Osteoblast (primary cell): ENCODE measurements at regions not wholly inside any gene's neighbourhood (a gene's known extent, or its start where the extent isn't known, plus 50 kb on each side); places are given as distances from the start of the nearest gene placed in this dataset.

Experiments used
- DNase-seq: peaks from one replicate; pipeline ENCODE4 v3.0.0; 2011; ENCODE audit warnings: low spot score, mixed read lengths; ENCODE audit not compliant: insufficient read length; ENCODE audit errors: missing footprints
- H2AFZ ChIP-seq: 2 replicates; pipeline ENCODE4 v1.6.0; 2011; ENCODE audit warnings: mild to moderate bottlenecking, low read length
- H3K27ac ChIP-seq: 2 replicates; pipeline ENCODE4 v1.5.1; 2011; ENCODE audit warnings: mild to moderate bottlenecking, low read depth, low read length, moderate library complexity
- H3K27me3 ChIP-seq: 2 replicates; pipeline ENCODE4 v1.6.0; 2012; ENCODE audit warnings: mild to moderate bottlenecking, control low read depth, inconsistent platforms, low read length, moderate library complexity; ENCODE audit not compliant: insufficient read depth
- H3K36me3 ChIP-seq: 2 replicates; pipeline ENCODE4 v1.5.1; 2011; ENCODE audit warnings: mild to moderate bottlenecking, low read length, control low read depth, moderate library complexity; ENCODE audit not compliant: insufficient read depth
- H3K4me1 ChIP-seq: 2 replicates; pipeline ENCODE4 v1.5.1; 2011; ENCODE audit warnings: mild to moderate bottlenecking, low read length, control low read depth, moderate library complexity; ENCODE audit not compliant: insufficient read depth
- H3K4me2 ChIP-seq: 2 replicates; pipeline ENCODE4 v1.6.0; 2011; ENCODE audit warnings: mild to moderate bottlenecking, low read length; ENCODE audit not compliant: insufficient read depth
- H3K4me3 ChIP-seq: fragments of 200-600 bp; sonication (generic); 3 replicates; pipeline ENCODE4 v1.5.1; 2012; ENCODE audit warnings: mild to moderate bottlenecking, low read length, inconsistent platforms; ENCODE audit not compliant: insufficient read depth
- H3K79me2 ChIP-seq: 2 replicates; pipeline ENCODE4 v1.6.0; 2012; ENCODE audit warnings: mild to moderate bottlenecking, low read length, control low read depth, inconsistent platforms; ENCODE audit not compliant: insufficient read depth
- H3K9me3 ChIP-seq: 2 replicates; pipeline ENCODE4 v1.5.1; 2011; ENCODE audit warnings: low read depth, low read length, control low read depth
- H4K20me1 ChIP-seq: 2 replicates; pipeline ENCODE4 v1.6.0; 2012; ENCODE audit warnings: mild to moderate bottlenecking, low read length, control low read depth; ENCODE audit not compliant: insufficient read depth
- TF ChIP-seq, protein P1 (sequence below): IDR thresholded peaks from 2 replicates; pipeline ENCODE4 v1.5.1; 2011; ENCODE audit warnings: mild to moderate bottlenecking, low read depth, low read length, moderate library complexity; ENCODE audit errors: extremely low read depth

DNA sequence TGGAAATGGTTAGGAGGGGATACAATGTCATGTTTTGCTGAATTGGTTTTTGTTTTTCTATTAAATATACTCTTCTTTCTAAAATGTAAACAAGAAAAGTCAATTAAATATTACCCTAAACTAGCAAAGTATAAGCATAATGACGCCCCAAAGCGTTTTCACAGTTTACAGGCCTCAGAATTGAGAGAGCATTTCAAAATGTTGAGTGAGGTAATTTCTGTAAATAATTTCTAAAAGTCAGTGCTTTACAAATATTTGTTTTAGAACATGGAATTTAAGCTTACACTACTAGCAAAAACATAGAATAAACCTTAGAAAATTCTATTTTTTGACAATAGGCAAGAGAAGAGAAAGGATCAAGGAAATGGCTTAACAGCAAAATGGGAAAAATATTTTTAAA is 958.4 kb upstream of the USP15 start:
- DNase-seq: no peak
- H3K9me3 ChIP-seq: no peaks in the 10 kb centered on the region
- no peak overlapping the region for H3K4me2 ChIP-seq
- H3K4me1 ChIP-seq: no peaks in the 10 kb centered on the region
- TF ChIP-seq, protein P1, sequence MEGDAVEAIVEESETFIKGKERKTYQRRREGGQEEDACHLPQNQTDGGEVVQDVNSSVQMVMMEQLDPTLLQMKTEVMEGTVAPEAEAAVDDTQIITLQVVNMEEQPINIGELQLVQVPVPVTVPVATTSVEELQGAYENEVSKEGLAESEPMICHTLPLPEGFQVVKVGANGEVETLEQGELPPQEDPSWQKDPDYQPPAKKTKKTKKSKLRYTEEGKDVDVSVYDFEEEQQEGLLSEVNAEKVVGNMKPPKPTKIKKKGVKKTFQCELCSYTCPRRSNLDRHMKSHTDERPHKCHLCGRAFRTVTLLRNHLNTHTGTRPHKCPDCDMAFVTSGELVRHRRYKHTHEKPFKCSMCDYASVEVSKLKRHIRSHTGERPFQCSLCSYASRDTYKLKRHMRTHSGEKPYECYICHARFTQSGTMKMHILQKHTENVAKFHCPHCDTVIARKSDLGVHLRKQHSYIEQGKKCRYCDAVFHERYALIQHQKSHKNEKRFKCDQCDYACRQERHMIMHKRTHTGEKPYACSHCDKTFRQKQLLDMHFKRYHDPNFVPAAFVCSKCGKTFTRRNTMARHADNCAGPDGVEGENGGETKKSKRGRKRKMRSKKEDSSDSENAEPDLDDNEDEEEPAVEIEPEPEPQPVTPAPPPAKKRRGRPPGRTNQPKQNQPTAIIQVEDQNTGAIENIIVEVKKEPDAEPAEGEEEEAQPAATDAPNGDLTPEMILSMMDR: no peak
- H2AFZ ChIP-seq: no peak overlapping the region
- no peaks in the 10 kb centered on the region for H3K79me2 ChIP-seq
- H3K27me3 ChIP-seq: no peaks in the 10 kb centered on the region
- no peak overlapping the region for H3K27ac ChIP-seq
- H4K20me1 ChIP-seq: no peaks in the 10 kb centered on the region
- no peak overlapping the region for H3K4me3 ChIP-seq
- H3K36me3 ChIP-seq: no peaks in the 10 kb centered on the region

DNA sequence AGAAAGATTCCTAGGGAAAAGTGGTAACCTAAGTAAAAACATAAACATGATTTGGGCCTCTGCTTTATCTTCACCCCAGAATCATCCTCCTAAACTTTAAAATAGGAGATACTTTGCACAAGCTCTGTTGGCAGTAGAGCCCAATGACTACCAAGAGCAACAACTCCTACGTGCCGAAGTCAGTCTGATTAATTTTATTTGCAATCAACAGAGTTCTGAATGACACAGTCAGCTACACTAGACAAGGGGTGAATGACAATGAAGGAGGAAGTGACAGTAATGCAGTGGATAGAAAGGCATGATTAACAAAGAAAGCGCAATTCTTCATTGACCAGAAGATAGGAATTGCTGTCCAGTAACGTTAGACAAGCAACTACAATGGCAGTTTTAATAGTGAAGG is 957.9 kb upstream of the USP15 start:
- TF ChIP-seq, protein P1: no peak
- Histone ChIP-seq H3K27ac (no peak overlapping the region), H3K27me3 (no peaks in the 10 kb centered on the region), H4K20me1 (no peaks in the 10 kb centered on the region), H3K4me2 (no peak overlapping the region), H3K4me3 (no peak overlapping the region), H3K79me2 (no peaks in the 10 kb centered on the region), H3K9me3 (no peaks in the 10 kb centered on the region), H3K4me1 (no peaks in the 10 kb centered on the region), H3K36me3 (no peaks in the 10 kb centered on the region), H2AFZ (no peak overlapping the region)
- no peak for DNase-seq

DNA sequence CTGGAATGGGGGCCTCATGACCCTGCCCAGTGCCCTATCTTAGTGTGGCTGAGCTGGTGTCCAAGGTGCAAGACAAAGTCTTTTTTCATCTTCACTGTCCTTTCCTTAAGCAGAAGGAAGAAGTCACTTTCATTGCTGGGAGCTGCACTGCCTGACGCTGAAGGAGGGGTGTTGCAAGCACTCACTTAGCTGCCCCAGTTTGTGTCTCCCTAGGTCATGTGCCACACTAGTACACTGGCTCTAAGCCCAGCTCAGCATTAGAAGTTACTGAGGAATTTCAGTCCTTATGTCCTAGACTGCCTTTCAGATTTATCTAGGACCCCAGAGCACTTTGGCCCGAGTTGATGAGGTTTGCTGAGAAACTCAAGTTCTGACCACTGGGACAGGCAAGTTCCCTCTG is 952.0 kb upstream of the USP15 start:
- Histone ChIP-seq H3K4me3 (no peak overlapping the region), H4K20me1 (no peaks in the 10 kb centered on the region), H3K4me2 (no peak overlapping the region), H3K79me2 (no peaks in the 10 kb centered on the region), H3K9me3 (no peaks in the 10 kb centered on the region), H2AFZ (no peak overlapping the region), H3K4me1 (no peaks in the 10 kb centered on the region), H3K27me3 (no peaks in the 10 kb centered on the region), H3K36me3 (no peaks in the 10 kb centered on the region), H3K27ac (no peak overlapping the region)
- TF ChIP-seq, protein P1: no peak
- DNase-seq: no peak

GRCh38 chr12:61311413-61311812 is 948.8 kb upstream of the USP15 start:
- H3K4me1 ChIP-seq: no peaks in the 10 kb centered on the region
- no peaks in the 10 kb centered on the region for H3K27me3 ChIP-seq
- H4K20me1 ChIP-seq: no peaks in the 10 kb centered on the region
- DNase-seq: no peak
- TF ChIP-seq, protein P1: no peak
- H2AFZ ChIP-seq: no peak overlapping the region
- H3K79me2 ChIP-seq: no peaks in the 10 kb centered on the region
- no peaks in the 10 kb centered on the region for H3K36me3 ChIP-seq
- H3K9me3 ChIP-seq: no peaks in the 10 kb centered on the region
- no peak overlapping the region for H3K4me3 ChIP-seq
- no peak overlapping the region for H3K27ac ChIP-seq
- no peak overlapping the region for H3K4me2 ChIP-seq
